ENCODE measurements at regions not wholly inside any gene's neighbourhood (a gene's known extent, or its start where the extent isn't known, plus 50 kb on each side); places are given as distances from the start of the nearest gene placed in this dataset.

GRCh38 chr5:54766748-54767147 is 218.6 kb downstream of the ESM1 start:
- no peak for DNase-seq

DNA sequence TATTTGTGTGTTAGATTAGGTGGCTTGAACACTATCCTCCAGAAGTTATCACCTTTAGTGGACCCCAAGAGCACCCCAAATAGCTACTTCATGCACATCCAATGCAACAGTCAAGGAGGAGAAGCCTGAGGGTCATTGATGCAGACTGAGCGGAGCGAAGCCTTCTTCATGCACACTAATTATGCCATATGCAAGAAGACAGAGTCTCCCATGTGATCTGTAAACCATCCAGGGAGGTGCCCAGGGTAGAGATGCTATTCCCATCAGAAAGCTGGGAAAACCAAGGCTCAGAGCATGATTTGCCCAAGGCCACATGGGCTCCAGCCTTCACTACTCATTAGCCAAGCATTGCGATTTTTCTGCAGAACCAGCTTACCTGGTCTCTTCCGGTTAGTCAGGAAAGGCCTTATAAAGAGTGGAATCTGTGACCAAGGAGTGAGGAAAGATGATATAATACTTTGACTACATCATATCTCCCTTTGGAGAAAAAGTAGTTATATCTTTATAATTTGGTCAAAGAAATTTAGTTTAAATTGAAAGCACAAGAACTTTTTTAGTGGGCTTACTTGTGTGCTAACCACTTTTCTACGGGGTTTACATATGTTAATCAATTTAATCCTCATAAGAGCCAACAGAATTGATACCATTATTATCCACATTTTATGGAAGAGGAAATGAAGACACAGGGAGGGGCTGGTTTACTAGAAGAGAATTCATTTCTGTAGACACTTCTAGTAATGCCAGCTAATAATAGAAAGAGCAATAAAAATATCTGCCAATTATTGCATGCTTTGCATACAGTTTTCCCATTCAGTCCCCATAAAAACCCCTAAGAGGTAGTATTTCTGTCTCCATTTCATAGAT is 220.0 kb downstream of the ESM1 start:
- DNase-seq = no peak

GRCh38 chr5:54764102-54765090 is 221.0 kb downstream of the ESM1 start:
- DNase-seq = peak; percentile 79

- no peak for DNase-seq
These were observed 224.1 kb downstream of the ESM1 start for GRCh38 chr5:54761213-54761701.

- DNase-seq = no peak
These were observed 225.0 kb downstream of the ESM1 start for GRCh38 chr5:54760182-54760935.

DNA sequence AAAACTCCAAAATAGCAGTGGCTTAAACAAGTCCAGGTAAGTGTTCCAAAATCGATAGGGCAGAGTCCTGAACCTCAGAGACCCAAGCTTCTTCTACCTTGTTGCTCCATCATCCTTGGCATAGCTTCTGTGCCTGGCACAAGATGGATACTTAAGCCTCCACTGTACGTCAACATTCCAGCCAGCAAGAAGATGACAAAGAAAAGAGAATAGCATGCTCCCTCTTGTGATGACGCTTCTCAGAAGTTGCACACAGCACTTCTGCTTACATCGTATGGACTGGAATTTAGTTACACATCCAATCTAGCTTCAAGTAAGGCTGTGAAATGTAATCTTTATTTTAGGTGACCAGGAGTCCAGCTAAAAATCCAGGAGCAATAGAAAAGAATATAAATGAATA is 227.4 kb downstream of the ESM1 start:
- no peak for DNase-seq

DNA sequence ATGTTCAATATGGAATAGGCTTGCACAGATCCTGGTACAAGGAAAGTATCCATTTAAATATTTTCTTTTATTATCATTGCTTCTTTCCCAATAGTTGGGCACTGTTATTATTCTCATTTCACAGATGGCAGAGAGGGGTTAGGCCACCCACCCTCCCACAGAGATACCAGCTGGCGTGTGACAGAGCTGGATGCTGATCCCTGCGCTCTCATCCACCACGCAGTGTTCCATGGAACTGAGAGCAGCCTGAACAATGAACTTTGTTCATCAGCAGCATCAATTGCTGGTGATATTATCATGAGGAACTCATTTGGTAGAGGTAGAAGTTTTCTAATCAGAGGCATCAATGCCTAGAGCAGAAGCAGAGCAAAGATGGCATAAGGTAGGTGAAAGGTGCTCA is 227.9 kb downstream of the ESM1 start:
- no peak for DNase-seq

- no peak for DNase-seq
These were observed 228.5 kb downstream of the ESM1 start for GRCh38 chr5:54756796-54757402.

- no peak for DNase-seq
These were observed 229.1 kb downstream of the ESM1 start for GRCh38 chr5:54756301-54756700.

DNA sequence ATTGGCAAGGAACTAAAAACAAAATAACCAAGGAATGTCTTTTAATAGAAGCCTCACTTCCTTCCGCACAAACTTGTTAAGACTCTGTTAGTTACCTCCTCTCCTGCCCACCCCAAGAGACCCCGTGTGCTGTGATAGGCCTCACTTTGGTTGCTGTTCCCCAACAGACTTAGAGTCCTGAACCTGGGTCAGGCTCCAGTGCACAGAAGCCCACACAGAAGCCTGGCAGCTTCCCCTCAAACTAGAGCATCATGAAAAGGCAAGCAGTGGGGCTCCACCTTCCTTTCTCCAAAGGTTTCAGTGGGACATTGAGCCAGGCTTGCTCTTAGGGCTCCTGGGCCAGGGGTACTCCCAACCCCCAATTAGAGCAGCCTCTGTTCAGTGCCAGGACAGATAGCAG is 230.5 kb downstream of the ESM1 start:
- DNase-seq = no peak

DNA sequence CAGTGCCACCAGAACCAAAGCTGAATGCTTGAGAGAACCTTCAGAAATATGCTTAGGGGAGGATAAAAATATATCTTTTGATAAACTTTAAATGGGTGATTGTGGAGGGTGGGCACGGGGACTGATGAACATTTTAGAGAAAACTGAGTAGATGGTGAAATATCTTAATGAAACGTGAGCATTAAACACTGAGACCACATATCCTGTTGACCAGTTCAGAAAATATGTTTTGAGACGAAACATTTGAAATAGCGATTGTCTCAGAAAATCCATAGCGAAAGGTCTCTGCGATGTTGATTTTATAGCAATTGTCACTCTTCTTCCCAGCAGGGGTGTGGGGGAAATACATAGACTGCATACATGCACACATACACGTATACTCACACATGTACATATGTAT is 231.0 kb downstream of the ESM1 start:
- no peak for DNase-seq

DNA sequence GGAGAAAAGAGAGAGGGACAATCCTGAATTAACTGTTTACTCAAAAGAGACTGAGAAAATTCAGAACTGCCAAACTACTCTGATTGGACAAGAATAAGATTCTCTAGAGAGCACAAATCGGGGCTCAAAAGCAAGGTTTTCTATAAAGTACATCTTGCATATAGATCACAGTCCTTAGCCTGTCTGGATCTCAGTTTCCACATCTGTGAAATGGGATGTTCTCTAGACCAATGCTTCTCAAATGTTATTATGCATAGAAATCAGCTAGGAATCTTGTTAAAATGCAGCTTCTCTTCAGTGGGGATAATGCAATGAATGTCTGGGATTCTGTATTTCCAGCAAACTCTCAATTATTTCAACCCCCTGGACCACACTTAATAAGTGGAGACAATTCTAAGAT is 231.6 kb downstream of the ESM1 start:
- DNase-seq = no peak

DNA sequence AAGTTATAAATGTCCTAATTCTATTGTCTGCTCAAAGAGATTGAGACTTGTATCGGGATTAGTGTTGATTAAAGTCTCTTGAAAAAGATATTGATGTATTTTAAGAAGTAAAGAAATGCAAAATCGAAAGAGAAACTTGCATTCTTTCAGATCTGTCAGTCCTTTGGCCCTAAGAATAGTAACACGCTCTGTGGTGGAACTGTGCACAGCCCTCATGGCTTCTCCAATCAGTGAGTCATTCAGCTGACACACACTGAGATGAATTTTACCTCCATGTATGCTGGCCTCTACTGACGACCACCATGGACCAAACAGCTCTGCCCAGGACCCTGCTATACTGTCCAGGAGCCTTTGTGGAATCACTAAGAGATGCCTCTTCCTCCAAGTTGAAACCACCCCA is 232.4 kb downstream of the ESM1 start:
- DNase-seq = peak; percentile 85

- no peak for DNase-seq
These were observed 231.0 kb downstream of the SNX18 start for GRCh38 chr5:54748527-54748926.

- DNase-seq = no peak
These were observed 229.3 kb downstream of the SNX18 start for GRCh38 chr5:54746777-54747398.

- DNase-seq = no peak
These were observed 228.8 kb downstream of the SNX18 start for GRCh38 chr5:54746346-54746745.

GRCh38 chr5:54745599-54745998 is 228.0 kb downstream of the SNX18 start:
- peak; percentile 17 for DNase-seq

- peak; percentile 78 for DNase-seq
These were observed 226.6 kb downstream of the SNX18 start for GRCh38 chr5:54743997-54744788.

- no peak for DNase-seq
These were observed 226.0 kb downstream of the SNX18 start for GRCh38 chr5:54743581-54743980.

DNA sequence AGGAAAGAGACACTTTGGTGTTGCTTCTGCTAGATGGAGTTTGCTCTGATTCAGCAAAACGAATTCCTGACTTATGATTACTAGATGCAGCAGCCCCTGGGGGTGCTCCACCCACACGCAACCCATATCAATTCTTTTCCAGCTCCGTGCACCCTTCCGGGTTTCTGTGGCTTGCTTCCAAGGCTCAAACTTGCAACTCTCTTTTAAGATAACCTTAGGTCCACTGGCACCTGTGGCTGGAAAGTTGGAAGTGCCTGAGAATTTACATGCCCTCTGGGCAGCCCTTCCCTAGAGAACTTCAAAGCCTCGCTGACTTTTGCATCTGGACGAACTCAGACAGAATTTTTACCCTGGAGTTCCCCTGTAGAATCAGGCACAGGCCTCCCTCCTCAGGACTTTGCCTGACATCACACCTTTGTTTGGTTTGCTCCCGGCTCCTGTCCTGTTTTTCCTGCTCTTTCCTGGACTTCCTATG is 224.9 kb downstream of the SNX18 start:
- no peak for DNase-seq

DNA sequence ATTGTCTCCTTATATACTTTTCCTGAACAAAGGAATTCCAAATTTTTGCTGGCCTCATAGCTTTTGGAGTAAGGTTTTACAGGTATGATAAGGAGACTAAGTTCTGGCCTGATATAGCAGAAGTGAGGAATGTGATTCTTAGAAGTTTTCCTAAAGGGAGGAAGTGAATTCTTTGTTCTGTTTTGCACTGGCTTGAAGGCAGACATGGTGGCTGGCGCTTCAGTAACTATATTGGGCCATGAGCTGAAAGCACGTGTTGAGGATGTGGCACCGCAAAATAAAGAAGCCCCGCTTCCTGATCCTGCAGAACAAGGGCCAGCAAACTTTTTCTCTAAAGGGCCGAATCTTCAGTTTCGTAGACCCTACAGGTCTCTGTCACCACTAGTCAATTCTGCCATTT is 224.2 kb downstream of the SNX18 start:
- peak; percentile 28 for DNase-seq
